M059J (cell line): ENCODE measurements at regions not wholly inside any gene's neighbourhood (a gene's known extent, or its start where the extent isn't known, plus 50 kb on each side); places are given as distances from the start of the nearest gene placed in this dataset.

Experiments
- DNase-seq: peaks from one replicate; pipeline ENCODE4 v3.0.0-alpha.2; 2012; ENCODE audit warnings: low read depth

DNA sequence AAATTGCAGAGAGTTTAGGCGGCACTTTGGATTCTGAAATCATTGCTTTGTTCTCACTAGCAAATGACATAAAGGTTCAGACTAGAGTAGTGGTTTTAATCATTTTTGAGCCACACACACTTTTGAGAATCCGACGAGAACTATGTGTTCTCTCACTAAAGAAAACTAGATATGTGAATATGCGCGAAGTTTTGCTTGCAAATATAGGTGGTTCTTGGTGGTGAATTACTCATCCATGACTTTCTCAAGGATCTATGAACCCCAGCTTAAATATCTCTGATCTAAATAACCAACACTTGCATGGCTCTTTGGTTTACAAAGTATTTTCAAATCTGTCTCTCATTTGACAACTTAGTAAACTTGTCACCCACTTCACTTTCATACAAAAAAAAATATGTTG, 54.8 kb downstream of the NOG start:
- DNase-seq: no peak

DNA sequence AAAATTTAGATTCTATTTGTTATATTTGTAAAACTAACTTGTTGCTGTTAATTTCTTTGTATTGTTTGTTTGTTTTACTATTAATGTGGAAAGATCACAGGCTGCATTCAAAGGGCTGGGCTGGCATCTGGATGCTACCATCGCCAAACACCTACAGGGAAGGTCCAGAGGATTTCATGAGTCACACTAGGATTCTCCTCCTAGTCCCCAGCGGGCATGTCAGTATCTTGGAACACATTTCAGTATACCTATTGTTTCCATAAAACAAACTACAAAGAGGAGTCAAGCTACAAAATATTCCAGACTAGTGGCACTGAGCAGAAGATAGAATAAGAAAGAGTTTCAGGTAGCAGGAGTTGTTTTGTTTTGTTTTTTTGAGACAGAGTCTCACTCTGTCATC, 55.3 kb downstream of the NOG start:
- DNase-seq: peak; percentile 12

DNA sequence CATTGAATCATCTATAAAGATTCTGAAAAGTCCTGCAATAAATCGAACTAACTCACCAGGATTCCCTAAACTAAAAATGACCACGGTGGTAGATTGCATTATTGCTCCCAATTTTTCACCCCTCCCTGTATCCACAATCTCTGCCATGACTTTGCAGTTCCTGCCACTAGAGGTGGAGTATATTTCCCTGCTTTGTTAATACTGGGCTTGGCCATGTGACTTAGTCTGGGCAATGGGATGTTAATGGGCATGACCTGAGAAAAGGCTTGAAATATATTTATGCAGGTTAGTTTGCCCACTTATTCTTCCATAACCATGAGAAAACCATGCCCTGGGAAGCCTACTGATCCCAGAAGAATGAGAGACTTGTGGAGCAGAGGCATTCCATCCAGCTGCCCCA, 59.1 kb downstream of the NOG start:
- no peak for DNase-seq

DNA sequence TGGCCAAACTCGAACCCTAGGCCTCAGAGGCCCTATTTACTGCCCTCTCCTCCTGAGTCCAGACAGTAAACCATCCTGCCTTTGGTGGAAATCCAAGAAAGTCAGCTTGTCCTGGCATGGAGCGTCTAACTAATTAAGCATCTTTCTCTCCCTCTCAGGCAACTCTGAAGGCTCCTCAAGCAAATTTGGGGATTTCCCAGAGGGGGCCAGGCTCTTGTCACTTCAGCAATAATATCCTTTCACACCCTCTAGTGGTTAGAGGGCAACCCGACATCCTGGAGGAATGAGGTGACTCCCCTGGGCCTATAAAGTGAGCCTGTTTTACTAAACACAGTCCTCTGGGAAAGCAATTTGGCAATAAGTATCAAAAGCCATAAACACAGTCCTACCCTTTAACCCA, 60.4 kb downstream of the NOG start:
- peak; percentile 68 for DNase-seq

DNA sequence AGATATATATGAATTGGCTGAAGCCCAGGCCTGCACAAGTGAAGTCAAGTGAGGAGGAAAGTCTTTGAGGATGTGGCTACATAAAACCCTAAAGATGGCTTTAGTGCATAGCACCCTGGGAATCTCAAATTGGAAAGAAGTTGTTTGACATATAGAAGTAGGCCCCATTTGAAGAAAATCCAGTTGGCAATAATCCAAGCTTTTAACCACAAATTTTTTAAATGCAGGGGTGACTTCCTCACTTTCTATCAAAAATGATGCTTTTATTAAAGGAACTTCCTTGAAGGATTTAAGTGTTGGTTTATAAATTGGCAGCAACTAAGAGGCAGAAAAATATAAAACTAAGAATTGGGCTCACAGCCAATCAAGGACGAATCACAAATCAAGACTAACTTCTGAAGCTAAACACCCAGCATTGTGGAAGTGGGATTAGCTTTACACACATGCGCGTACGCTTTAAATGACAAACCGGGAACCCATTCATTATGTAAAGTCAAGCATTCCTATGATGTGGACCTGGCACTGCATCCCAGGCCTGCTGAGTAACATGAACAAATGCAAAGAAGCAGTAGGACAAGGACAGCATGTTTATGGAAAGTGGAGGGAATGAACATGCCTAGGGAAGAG, 63.3 kb downstream of the NOG start:
- no peak for DNase-seq

DNA sequence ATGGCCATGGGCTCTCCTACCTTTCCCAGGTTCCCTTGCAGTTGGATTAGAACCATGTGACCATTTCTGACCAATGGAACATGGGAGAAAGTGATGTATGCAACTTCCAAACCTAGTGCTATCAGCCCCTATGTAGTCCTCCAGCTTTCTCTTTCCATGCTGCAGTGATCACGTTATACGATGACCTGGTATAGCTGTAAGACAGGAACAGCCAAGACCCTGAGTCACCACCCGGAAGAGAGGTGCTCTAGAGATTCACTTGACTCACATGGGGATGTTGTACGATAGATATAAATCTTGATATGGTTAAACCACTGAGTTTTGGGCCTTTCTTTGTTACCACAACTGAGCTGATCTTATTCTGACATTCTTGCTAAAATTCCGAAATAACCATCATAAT, 65.1 kb downstream of the NOG start:
- peak; percentile 74 for DNase-seq

DNA sequence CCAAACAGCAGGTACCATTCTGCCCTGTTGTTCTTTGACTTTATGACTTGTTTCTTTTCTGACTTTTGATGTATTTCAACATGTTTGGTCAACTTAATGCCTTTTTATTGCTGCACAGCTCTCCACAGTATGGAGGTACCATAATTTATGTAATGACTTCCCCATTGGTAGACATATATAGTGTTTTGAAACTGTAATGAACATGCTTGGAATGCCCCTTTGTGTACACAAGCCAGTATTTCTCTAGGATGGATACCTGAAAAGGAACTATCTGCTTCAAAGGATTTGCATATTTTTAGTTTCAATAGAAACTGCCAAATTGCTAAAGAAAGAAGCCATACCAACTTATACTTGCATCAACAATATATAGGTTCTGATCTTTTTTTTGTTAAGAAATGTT, 66.1 kb downstream of the NOG start:
- DNase-seq: no peak

DNA sequence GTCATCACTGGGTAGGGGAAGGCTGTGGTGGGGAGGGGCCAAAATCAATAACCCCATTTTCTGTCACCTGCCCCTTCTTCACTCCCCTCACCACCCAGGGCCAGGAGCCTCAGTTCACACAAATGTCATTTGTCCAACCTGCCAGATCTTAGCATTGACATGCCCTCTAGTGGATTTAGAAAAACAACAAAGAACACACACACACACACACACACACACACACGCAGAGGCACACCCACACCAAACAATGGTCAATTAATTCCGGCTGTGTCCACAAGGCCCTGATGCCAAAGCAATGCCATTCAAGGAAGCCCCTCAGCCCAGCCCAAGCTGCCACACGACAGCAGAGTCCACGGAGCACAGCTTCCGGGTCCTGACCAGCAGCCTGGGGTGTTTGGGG, 68.4 kb downstream of the NOG start:
- DNase-seq: no peak

DNA sequence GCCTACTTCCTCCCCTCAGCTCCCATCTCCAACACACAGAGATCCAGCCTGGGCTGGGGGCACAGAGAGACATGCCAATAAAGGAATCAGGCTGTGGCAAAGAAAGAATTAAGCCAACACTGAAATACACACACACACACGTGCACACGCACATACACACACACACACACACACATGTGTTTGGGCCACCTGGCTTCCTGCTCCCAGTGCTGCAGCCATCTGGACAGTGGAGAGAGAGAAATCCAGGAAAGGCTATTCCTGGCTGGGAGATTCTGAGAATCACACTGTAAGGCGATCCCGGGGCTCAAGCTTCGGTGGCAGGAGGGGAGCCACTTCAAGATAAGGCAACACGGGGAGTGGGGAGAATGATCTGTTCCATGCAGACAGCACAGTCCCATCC, 72.4 kb downstream of the NOG start:
- DNase-seq: no peak

DNA sequence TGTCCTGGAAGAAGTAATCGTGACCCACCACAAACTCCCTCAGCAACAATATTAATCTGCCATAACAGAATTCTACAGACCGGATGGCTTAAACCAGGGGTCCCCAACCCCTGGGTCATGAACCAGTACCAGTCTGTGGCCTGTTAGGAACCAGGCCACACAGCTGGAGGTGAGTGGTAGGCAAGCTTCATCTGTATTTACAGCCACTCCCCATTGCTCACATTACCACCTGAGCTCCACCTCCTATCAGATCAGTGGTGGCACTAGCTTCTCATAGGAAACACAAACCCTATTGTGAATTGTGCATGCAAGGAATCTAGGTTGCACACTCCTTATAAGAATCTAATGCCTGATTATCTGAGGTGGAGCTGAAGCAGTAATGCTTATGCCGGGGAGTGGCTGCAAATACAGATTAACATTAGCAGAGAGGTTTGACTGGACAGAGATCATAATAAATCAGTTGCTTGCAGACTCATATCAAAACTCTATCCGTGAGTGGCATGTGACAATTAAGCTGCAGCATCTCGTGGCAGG, 74.5 kb downstream of the NOG start:
- DNase-seq: no peak

DNA sequence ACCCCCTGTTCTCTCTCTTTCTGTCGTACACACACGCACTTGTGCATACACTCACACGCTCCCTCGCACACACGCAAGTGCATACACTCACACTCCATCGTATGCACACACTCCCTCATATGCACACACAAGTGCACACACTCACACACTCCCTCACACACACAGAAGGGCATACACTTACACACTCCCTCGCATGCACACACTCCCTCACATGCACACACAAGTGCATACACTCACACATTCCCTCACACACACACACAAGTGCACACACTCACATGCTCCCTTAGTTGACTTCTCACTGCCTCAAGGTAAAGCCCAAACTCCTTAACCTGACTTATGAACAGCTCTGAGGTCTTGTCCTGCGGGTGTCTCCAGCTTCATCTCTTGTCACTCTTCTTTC, 78.7 kb downstream of the NOG start:
- DNase-seq: no peak

DNA sequence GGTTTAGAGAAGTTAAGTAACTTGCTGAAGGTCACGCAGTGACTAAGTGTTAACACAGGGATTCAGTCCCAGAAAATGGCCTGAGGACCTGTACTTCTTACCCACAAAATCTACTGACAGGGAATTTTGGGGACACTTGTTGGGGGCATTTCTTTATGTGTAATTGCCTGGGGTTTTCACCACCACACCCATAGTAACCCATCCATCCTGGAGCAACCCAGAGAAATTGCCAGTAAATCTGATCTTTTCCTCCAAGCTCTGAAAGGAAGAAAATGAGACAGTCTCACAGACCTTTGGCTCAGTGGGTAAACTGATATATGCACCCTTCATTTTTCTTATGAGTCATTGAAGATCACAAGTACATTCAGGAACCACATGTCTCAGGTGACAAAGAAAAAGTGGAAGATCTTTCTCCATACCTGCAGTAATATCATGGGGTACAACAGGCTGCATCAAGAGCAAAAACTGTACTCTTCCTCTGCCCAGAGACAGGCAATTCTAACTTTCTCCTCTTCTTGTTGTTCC, 81.0 kb downstream of the NOG start:
- DNase-seq: peak; percentile 32

DNA sequence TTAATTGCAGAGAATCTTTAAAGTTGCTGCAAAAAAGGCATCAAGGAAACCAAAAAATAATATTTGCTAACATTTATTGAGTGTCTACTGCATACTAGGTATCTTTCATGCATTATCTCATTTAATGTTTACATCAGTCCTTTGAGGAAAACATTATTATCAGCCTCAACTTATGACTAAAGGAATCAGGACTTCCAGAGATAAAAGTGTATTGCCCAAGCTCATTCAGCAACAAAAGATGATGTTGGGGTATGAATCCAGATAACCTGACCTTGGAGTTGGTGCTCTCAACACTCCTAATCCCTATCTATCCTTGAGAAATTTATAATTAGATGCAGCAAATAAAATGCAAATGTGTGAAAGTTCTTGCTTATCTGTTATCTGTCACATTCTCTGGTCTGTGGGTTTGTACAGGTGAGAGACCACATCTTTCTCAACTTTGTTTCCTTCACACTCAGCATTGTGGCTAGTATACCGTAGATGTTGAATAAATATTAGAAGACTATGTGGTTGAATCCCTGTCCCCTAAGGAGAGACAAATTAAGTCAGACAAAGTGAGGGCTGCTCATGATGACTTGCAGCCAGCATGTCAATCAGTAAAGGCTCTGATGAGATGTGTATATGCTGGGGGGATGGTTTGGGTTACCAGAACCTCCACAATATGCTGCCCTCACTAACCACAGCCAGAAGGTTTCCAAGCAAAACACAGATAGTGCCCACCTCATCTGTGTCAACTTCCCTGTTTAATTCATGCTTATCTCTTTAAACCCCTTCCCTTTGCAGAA, 82.6 kb downstream of the NOG start:
- no peak for DNase-seq

DNA sequence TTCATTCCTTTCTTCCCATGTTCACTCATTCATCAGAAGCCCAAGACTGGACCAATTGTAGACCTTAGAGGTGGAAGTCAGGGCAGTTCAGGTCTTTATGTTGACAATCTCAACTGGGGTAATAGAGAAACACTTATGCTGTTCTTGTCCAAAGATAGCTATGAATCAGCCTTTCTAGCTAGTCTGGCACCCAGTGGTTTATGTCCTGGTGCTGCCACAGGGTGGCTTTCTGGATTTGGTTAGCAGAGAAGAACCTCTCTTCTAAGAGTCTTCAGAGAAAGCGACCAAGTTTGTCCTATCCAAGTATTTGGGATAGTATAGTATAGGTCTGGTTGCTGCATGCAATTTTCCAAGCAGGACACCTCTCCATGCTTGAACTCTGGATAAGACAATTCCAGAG, 83.3 kb downstream of the NOG start:
- peak; percentile 25 for DNase-seq

DNA sequence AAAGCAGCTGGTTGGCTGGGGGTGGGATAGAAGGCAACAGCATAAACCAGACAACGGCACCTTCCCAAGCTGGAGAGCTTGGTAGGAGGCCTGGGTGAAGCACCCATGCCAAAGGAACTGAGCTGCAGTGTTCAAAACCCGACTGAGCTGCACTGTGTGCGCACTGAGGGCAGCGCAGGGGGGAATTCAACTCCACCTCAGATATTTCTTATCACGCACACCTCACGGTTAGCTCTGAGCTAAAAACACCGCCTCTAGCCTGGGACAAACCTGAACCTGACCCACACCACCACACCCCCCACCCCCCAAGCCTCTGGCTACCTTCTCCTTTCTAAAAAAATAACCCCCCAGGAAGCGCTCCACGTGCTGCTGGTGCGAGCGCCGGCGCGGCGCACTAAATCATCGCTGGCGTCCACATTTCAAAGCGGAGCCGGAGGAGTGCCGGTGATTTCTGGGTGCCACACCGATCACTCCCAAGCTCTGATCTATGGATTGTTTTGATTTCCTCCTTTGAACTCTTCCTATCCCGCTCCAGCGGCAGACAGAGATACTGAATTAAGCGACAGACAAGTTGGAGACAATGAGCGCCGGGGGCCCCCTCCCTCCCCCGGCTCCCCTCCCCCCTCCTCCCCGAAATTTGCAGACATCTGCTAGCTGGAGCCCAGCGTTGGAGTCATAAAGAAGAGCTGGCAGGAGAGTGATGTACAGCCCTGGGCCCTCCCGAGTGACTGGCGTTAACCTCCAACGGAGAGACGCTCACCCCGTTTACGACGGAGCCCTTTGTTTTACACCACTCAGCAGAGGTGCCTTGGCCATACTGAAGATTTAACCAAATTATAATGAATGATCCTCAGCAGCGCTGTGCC, 85.0 kb downstream of the NOG start:
- DNase-seq: peak; percentile 11

DNA sequence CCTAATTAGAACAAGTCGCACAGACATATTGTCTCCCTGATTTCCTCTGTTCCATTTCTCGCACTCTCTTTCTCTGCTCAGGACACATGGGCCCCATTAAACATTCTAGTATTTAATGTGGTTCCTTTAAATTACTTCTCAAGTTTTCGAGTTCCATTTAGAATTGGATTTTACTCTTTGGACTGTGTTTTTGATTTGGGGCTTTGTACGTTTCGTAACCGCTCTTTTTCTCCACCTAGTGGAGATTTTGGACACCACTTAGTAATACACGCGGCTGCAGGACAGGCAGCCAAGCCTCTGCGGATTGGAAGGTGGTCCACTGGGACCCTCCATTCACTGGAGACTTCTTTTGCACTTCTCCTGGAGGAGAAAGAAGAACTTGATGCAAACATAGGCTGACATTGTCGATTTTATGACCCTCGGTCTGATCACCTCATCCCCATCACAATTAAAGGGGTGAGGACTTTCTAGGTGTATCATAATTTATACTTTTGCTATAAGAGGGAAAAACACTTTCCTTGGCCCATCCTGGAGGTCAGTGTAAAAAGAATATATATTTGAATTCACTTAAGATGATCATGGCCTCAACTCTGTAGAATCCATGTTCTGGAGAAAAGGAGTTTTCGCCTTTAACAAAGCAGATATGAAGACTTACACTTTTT, 85.7 kb downstream of the NOG start:
- peak; percentile 39 for DNase-seq

DNA sequence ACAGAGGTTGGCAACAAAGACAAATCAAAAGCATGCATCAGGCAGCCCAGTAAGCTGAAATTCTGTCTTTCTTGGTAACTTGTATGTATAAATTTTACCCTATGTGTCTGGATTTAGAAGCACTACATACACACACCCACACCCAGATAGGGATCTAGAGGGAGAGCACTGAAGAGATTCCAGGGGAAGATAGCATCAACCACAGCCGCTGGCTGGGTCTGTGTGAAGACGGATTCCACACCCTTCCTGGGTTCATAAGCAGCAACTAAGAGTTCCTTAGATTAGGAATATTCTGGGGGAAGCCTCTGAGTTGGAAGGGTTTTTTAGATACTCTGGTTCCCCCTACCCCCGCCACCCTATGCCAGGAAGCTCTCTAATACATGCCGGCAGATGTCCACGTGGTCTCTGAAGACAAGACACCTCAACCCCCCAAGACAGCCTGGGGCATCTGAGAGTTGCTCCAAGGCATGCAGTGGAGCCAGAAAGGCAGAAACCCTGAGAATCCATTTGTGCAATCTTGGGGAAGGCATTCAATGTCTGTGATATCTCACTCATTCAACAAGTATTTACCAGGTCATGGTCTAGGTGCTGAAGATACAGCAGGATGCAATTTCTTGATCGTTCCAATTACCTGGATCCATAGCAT, 86.4 kb downstream of the NOG start:
- peak; percentile 58 for DNase-seq

DNA sequence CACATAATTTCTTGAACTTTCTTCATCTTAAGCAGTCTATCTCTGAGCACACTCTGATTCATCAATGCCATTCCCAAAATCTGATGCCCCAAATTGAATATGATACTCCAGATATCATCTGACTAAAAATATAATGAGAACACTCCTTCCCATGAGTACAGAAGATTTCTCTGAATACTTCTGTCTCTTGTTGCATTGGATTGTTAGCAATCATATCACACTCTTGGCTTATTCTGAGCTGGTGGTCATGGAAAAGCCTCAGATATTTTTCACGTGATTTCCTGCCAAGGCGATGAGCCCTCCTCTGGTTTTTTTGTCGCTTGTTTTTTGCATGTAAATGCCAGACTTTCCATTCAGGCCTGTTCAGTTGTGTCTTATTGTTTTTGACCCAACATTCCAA, 87.2 kb downstream of the NOG start:
- no peak for DNase-seq

DNA sequence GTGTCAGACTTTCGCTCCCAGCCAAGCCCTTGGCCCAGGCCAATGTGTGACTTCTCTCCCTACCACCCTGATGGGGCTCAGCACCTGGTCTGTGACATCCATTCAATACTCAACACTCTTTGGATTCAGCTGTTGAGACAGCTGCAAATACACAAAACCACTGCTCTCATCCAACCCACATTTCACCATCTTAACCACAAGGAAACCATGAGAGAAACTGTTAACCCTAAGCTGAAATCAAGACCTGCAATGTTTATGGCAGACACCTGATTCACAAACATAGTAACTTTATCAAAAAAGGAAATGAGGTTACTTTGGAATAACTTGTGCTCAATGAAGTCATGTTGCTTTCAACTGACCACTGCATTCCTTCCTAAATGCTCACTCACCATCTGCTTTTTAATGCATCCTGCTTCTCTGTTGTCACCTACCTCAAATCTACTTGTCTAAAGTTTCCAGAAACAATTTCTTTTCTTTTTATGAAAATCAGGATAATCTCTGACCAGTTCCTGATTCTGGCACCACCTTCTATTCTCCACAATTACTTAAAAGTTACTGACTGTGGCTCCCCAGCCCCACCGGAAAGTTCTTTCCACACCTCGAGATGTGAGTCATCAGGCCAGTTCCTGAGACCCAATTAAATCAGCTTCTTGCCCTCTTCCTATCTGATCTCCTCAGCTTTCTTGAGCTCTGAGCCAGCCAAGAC, 88.2 kb downstream of the NOG start:
- peak; percentile 95 for DNase-seq

DNA sequence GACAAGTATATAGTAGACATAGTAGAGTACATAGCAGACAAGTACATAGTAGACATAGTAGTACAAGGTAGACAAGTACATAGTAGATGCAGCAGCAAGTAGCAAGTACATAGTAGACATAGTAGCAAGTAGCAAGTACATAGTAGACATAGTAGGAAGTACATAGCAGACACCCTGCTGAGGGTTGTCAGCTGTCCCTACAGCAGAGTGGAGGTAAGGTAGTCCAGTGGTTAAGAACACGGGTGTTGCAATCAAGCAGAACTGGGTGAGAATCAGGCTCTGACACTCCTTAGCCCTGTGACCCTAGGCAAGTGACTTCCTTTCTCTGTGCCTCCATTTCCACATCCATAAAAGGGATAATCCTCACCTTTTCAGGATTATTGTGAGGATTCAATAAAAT, 94.7 kb downstream of the NOG start:
- no peak for DNase-seq
